ENCODE measurements at regions not wholly inside any gene's neighbourhood (a gene's known extent, or its start where the extent isn't known, plus 50 kb on each side); places are given as distances from the start of the nearest gene placed in this dataset.

- TF ChIP-seq CTCF (IDR thresholded peaks at IDR 0.05; ENCODE audit: low read length): no peak
- no peak for TF ChIP-seq EZH2 (IDR thresholded peaks at IDR 0.05; ENCODE audit: borderline replicate concordance, low read length)
These were observed 102.8 kb upstream of the MTPN start for GRCh38 chr7:136079934-136080333.

Measured in OCI-LY1 (cell line).